ENCODE measurements at regions not wholly inside any gene's neighbourhood (a gene's known extent, or its start where the extent isn't known, plus 50 kb on each side); places are given as distances from the start of the nearest gene placed in this dataset.

DNA sequence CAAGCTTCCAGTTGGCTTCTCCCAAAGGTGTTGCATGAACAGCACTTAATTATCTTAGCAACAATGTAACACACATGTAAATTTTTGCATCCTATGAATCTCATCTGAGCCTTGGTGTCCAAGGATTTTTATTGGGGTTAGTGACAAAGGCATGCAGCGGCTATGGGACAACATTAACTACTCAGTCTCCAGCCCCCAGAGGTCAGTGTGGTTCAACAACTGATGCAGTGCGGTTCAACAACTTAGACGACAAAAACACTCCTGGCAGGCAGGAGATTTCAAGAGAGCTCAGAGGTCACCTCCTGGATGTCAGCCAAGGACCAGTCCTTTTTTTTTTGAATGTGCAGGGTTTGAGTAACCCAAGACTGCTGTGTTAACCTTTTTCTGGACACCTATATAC is 77.5 kb upstream of the HMCN1 start:
- POLR2A ChIA-PET = no interaction called here
- no peak overlapping the region for H2AFZ ChIP-seq (ENCODE audit: low read depth, low read length)
- no peaks in the 10 kb centered on the region for H3K9me1 ChIP-seq (replicated peaks; ENCODE audit: control insufficient read depth, extremely low read depth, insufficient read depth, low read length)
- H3K27me3 ChIP-seq (ENCODE audit: control insufficient read depth in 2 of 2, insufficient read depth in 2 of 2, low read length in 2 of 2) = no peaks in the 10 kb centered on the region
- H3K9ac ChIP-seq (replicated peaks; ENCODE audit: extremely low read depth, insufficient read depth, low read length) = no peak overlapping the region
- no peaks in the 10 kb centered on the region for H3K9me3 ChIP-seq (replicated peaks; ENCODE audit: control insufficient read depth, insufficient read depth, low read length)
- intact Hi-C loops (cut with micrococcal nuclease) = no loop called here
- CTCF ChIA-PET = no interaction called here
- DNase-seq (ENCODE audit: low read depth, low spot score) (no peak), FAIRE-seq (no peak)
- BruUV-seq (replicated peaks) = no TSS peak
- no peaks in the 10 kb centered on the region for H4K20me1 ChIP-seq (replicated peaks; ENCODE audit: control insufficient read depth, extremely low read depth, insufficient read depth, low read length)
- no peak overlapping the region for H3K4me2 ChIP-seq (ENCODE audit: insufficient read depth, low read length)
- no peaks in the 10 kb centered on the region for H3K4me1 ChIP-seq (ENCODE audit: control insufficient read depth, extremely low read depth, insufficient read depth, low read length)
- H3K27ac ChIP-seq (ENCODE audit: insufficient read depth, low read depth, low read length) = no peak overlapping the region
- H3K36me3 ChIP-seq (ENCODE audit: control insufficient read depth in 2 of 2, extremely low read depth in 1 of 2, insufficient read depth in 2 of 2, low read length in 2 of 2) = no peaks in the 10 kb centered on the region
- TF ChIP-seq FOS (IDR thresholded peaks at IDR 0.05; ENCODE audit: borderline replicate concordance, insufficient read depth, low read length) = no peak
- no peak for TF ChIP-seq JUN (IDR thresholded peaks at IDR 0.05; ENCODE audit: borderline replicate concordance, insufficient read depth, insufficient read length, low read depth)
- no peak for TF ChIP-seq MYC (IDR thresholded peaks at IDR 0.05; ENCODE audit: low read depth, low read length)
- TF ChIP-seq POLR2AphosphoS5 (IDR thresholded peaks at IDR 0.05; ENCODE audit: insufficient read depth, low read depth, low read length) = no peak
- TF ChIP-seq POLR2A (IDR thresholded peaks at IDR 0.05; ENCODE audit: low read depth, low read length) = no peak
- TF ChIP-seq GATA2 (IDR thresholded peaks at IDR 0.05; ENCODE audit: insufficient read depth, insufficient read length, low read depth, low read length) = no peak
- no peak for TF ChIP-seq CTCF (IDR thresholded peaks at IDR 0.05; ENCODE audit: extremely low read depth in 1 of 2, insufficient read depth in 1 of 2, low read depth in 1 of 2, low read length in 2 of 2)
- TF ChIP-seq MAX (IDR thresholded peaks at IDR 0.05; ENCODE audit: insufficient read depth, insufficient read length) = no peak
- no peak for TF ChIP-seq EZH2 (IDR thresholded peaks at IDR 0.05; ENCODE audit: borderline replicate concordance, low read depth, low read length, severe bottlenecking)
- H3K79me2 ChIP-seq (ENCODE audit: control insufficient read depth, insufficient read depth, low read length) = no peaks in the 10 kb centered on the region
- no peak overlapping the region for H3K4me3 ChIP-seq (replicated peaks in 1 of 3; ENCODE audit: insufficient read depth in 1 of 3, low read depth in 1 of 3, low read length in 3 of 3)
- dilution Hi-C loops (cut with MboI; ENCODE audit: extremely low pct_ligation_motif_present, low sequenced_read_pairs) = no loop called here

Measured in endothelial cell of umbilical vein (primary cell).